ENCODE measurements at regions not wholly inside any gene's neighbourhood (a gene's known extent, or its start where the extent isn't known, plus 50 kb on each side); places are given as distances from the start of the nearest gene placed in this dataset.

DNA sequence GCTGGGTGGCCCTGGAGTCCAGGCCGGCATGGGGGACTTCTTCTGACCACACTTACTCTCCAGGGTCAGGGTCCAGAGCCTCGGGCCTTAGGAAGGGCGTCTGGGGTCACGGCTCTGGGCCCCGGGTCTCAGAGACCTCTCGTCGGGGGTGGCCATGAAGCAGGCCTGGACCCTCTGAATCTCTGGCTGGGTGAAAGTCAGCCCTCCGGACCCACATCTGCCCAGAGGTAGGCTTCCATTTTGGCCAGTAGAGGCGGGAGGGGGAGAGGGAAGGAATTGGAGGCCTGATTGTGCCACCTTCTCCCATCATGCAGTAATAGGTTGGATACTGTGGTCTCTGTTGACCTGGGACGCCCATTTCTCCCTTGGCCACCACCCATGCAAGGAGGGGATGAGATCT is 125.3 kb upstream of the GPC1 start:
- Histone ChIP-seq H2BK15ac (ENCODE audit: low read length) (no peak overlapping the region), H3K79me2 (ENCODE audit: control insufficient read depth in 1 of 2, insufficient read depth in 2 of 2, low read length in 2 of 2) (no peaks in the 10 kb centered on the region), H3K4me1 (replicated peaks in 1 of 4; ENCODE audit: control insufficient read depth in 3 of 4, insufficient read depth in 4 of 4, low read length in 3 of 4) (peaks cover 0 to 2% (median 0%) of the 10 kb centered on the region in 4 experiments; a peak in 1 of 7 replicates), H3K18ac (ENCODE audit: extremely low read depth, low read length) (no peak overlapping the region), H4K91ac (replicated peaks; ENCODE audit: insufficient read length, low read length) (no peak overlapping the region), H4K5ac (ENCODE audit: insufficient read length, low read depth, low read length) (no peak overlapping the region), H2BK120ac (replicated peaks; ENCODE audit: low read depth, low read length) (no peak overlapping the region), H3K56ac (replicated peaks; ENCODE audit: insufficient read length, low read depth, low read length) (no peak overlapping the region), H3K27me3 (replicated peaks in 1 of 4; ENCODE audit: control insufficient read depth in 3 of 4, extremely low read depth in 1 of 4, insufficient read depth in 3 of 4, low read length in 3 of 4) (no peaks in the 10 kb centered on the region), H4K20me1 (replicated peaks in 1 of 2; ENCODE audit: control insufficient read depth in 1 of 2, insufficient read depth in 2 of 2, low read length in 2 of 2) (peaks cover 0 to 7% of the 10 kb centered on the region in 2 experiments), H3K14ac (ENCODE audit: insufficient read length) (no peak overlapping the region), H2BK5ac (ENCODE audit: low read depth, low read length) (no peak overlapping the region), H3K79me1 (ENCODE audit: low read depth, low read length) (no peaks in the 10 kb centered on the region), H2BK20ac (ENCODE audit: low read length) (no peak overlapping the region), H3K23ac (ENCODE audit: insufficient read length) (no peak overlapping the region), H2AFZ (ENCODE audit: low read length) (no peak overlapping the region), H3K27ac (ENCODE audit: low read depth, low read length) (no peak overlapping the region), H4K8ac (ENCODE audit: extremely low read depth, insufficient read depth, low read length) (no peak overlapping the region), H3K9me3 (ENCODE audit: insufficient read depth in 2 of 2, low read depth in 1 of 2, low read length in 1 of 2) (peaks cover 0 to 6% of the 10 kb centered on the region in 2 experiments; a peak in 2 of 4 replicates), H3K23me2 (ENCODE audit: low read depth, low read length) (peaks cover 12% of the 10 kb centered on the region; the same call in 1 of the 2 replicates), H3K36me3 (ENCODE audit: control insufficient read depth in 2 of 4, insufficient read depth in 4 of 4, low read length in 3 of 4) (no peaks in the 10 kb centered on the region), H3K9ac (replicated peaks in 1 of 4; ENCODE audit: extremely low read depth in 1 of 4, low read depth in 3 of 4, low read length in 3 of 4) (no peak overlapping the region), H3K4me2 (ENCODE audit: insufficient read depth in 1 of 2, low read depth in 2 of 2, low read length in 2 of 2) (no peak overlapping the region), H2BK12ac (ENCODE audit: low read depth, low read length) (no peak overlapping the region), H3K4ac (replicated peaks; ENCODE audit: insufficient read length, low read depth, low read length) (no peak overlapping the region), H2AK5ac (ENCODE audit: low read depth, low read length) (no peak overlapping the region), H3K4me3 (ENCODE audit: extremely low read depth in 1 of 4, insufficient read depth in 2 of 4, low read depth in 3 of 4, low read length in 4 of 4) (no peak overlapping the region)
- no peak for TF ChIP-seq SRF (IDR thresholded peaks at IDR 0.05; ENCODE audit: low read depth, low read length)
- TF ChIP-seq TAF7 (optimal IDR thresholded peaks at IDR 0.05; ENCODE audit: borderline replicate concordance, low read depth, low read length), result no peak
- no peak for DNase-seq (ENCODE audit: low read depth in 1 of 2, low spot score in 2 of 2)
- ChIA-PET POLR2A (ENCODE audit: partially characterized antibody) (no interaction called here), CTCF (ENCODE audit: partially characterized antibody) (no interaction called here)
- FAIRE-seq, result no peak
- 88% methylated on average over 10 of the region's 10 CpGs; no CpG with 5 or more reads in 1 of the 2 experiments for WGBS, 2 experiments (ENCODE audit: extremely low coverage in 1 of 2, insufficient coverage in 1 of 2, insufficient read length in 1 of 2, insufficient replicate concordance in 2 of 2, low coverage in 1 of 2, low lambda C conversion rate in 2 of 2, missing lambda C conversion rate in 1 of 2)

All from H1 (cell line).